Fibroblast of villous mesenchyme (primary cell): ENCODE measurements at regions not wholly inside any gene's neighbourhood (a gene's known extent, or its start where the extent isn't known, plus 50 kb on each side); places are given as distances from the start of the nearest gene placed in this dataset.
"Not testable (repeated sequence)": the region's sequence is repeated elsewhere in the genome, so short reads cannot be mapped to it uniquely, and the experiment has no call there.

Source experiments
- DNase-seq: peaks from one replicate; pipeline ENCODE4 v3.0.0-alpha.2; 2010; ENCODE audit warnings: low read depth
- H3K4me3 ChIP-seq: 2 replicates; pipeline ENCODE4 v1.5.1; 2011; ENCODE audit warnings: low read depth, mild to moderate bottlenecking, low read length
- CTCF ChIP-seq: IDR thresholded peaks from 2 replicates; pipeline ENCODE4 v1.5.1; 2012; ENCODE audit warnings: low read depth, mild to moderate bottlenecking, low read length; ENCODE audit not compliant: insufficient read depth

GRCh38 chr15:95687686-95688085 lies 642.8 kb upstream of the NR2F2 start:
- no peak overlapping the region for H3K4me3 ChIP-seq
- DNase-seq: no peak
- no peak for TF ChIP-seq CTCF

DNA sequence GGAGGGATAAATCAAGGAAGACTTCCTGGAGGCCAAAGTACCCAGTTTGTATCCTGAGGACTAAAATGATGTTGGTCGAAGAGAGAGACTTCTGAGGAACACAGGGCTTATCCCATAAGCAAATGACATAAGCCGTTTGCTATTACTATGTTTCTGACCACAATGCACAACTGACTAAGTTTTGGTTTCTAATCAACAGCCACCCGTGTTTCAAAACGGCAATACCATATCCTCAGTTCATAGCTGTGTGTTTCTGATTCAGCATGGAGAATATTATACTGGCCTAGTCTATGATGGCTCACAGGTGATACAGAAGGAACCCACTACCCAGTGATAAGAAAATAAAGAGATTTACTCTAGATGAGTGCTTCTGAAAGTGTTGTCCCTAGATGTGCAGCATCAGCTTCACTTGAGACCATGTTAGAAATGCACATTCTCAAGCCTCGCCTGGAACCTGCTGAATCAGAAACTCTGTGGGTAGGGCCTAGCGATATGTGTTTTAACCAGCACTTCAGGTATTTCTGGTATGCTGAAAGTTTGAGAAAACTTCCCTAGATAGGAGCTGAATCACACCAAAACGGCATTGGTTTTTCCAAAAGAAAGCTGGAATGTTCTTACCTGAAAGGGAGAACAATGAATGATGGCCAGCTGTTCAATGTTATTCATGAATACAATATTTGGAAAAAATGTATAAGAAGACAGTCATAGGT lies 639.7 kb upstream of the NR2F2 start:
- no peak overlapping the region for H3K4me3 ChIP-seq
- no peak for DNase-seq
- TF ChIP-seq CTCF: no peak

GRCh38 chr15:95693917-95694316 lies 636.6 kb upstream of the NR2F2 start:
- no peak for TF ChIP-seq CTCF
- DNase-seq: peak; percentile 12
- H3K4me3 ChIP-seq: no peak overlapping the region

- no peak for DNase-seq
- no peak for TF ChIP-seq CTCF
- no peak overlapping the region for H3K4me3 ChIP-seq
These were observed 632.3 kb upstream of the NR2F2 start for GRCh38 chr15:95698230-95698629.

DNA sequence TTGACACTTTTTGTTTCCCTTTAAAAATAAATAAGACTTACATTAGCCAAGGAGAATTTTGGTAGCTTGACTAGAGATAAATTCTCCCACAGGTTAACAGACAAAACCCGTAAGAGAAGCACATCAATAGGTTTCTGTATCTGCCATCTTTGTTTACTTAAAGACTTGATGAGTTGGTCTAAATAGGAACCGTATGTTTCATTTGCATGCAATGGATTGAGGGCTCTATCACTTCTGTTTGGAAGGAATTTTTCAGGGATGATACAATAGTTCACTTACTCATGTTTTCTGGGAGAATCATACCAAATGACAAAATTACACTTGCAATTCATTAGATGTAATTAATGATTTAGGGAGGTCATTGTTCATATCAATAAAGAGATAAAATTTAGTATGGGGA lies 631.5 kb upstream of the NR2F2 start:
- no peak for TF ChIP-seq CTCF
- no peak overlapping the region for H3K4me3 ChIP-seq
- no peak for DNase-seq

- DNase-seq: no peak
- TF ChIP-seq CTCF: no peak
These were observed 630.9 kb upstream of the NR2F2 start for GRCh38 chr15:95699578-95699977.

DNA sequence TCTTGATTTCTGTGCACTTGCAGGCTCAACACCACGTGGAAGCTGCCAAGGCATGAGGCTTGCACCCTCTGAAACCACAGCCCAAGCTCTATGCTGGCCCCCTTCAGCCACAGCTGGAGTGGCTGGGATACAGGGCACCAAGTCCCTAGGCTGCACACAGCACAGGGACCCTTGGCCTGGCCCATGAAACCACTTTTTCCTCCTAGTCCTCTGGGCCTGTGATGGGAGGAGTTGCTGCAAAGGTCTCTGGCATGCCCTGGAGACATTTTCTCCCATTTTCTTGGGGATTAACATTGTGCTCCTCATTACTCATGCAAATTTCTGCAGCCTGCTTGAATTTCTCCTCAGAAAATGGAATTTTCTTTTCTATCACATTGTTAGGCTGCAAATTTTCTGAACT lies 629.8 kb upstream of the NR2F2 start:
- DNase-seq, H3K4me3 ChIP-seq: not testable (repeated sequence)

More at GRCh38 chr15:95699578-95699977, 630.9 kb upstream of the NR2F2 start:
- H3K4me3 ChIP-seq: no peak overlapping the region
